BLaER1 (cell line): ENCODE measurements at regions not wholly inside any gene's neighbourhood (a gene's known extent, or its start where the extent isn't known, plus 50 kb on each side); places are given as distances from the start of the nearest gene placed in this dataset.

Source experiments
- H3K27ac ChIP-seq: shearing (Covaris generic); formaldehyde crosslinking; 2 replicates; pipeline ENCODE4 v1.8.1; 2022
- H3K27me3 ChIP-seq: shearing (Covaris generic); formaldehyde crosslinking; 2 replicates; pipeline ENCODE4 v1.8.1; 2022
- H3K36me3 ChIP-seq: shearing (Covaris generic); formaldehyde crosslinking; 2 replicates; pipeline ENCODE4 v1.8.1; 2022
- H3K4me1 ChIP-seq: shearing (Covaris generic); formaldehyde crosslinking; 2 replicates; pipeline ENCODE4 v1.8.1; 2022
- H3K4me2 ChIP-seq: shearing (Covaris generic); formaldehyde crosslinking; 2 replicates; pipeline ENCODE4 v1.8.1; 2022
- H3K4me3 ChIP-seq: shearing (Covaris generic); formaldehyde crosslinking; 2 replicates; pipeline ENCODE4 v1.8.1; 2022
- H3K9ac ChIP-seq: shearing (Covaris generic); formaldehyde crosslinking; 2 replicates; pipeline ENCODE4 v1.8.1; 2022
- H3K9me3 ChIP-seq: shearing (Covaris generic); formaldehyde crosslinking; 2 replicates; pipeline ENCODE4 v1.8.1; 2022
- H4K20me1 ChIP-seq: shearing (Covaris generic); formaldehyde crosslinking; 2 replicates; pipeline ENCODE4 v1.8.1; 2022
- Cebpa-rat ChIP-seq: shearing (Covaris generic); IDR thresholded peaks from 2 replicates; pipeline ENCODE4 v1.8.1; 2022

- Histone ChIP-seq H3K27me3 (no peaks in the 10 kb centered on the region), H3K36me3 (no peaks in the 10 kb centered on the region), H4K20me1 (no peaks in the 10 kb centered on the region), H3K9me3 (no peaks in the 10 kb centered on the region), H3K27ac (no peak overlapping the region), H3K4me2 (no peak overlapping the region), H3K4me1 (no peaks in the 10 kb centered on the region), H3K4me3 (no peak overlapping the region), H3K9ac (no peak overlapping the region)
- TF ChIP-seq Cebpa-rat, result no peak
Observed at GRCh38 chr16:80433623-80434022, 107.2 kb upstream of the DYNLRB2 start.

- H4K20me1 ChIP-seq, result no peaks in the 10 kb centered on the region
- no peak overlapping the region for H3K9ac ChIP-seq
- no peak for TF ChIP-seq Cebpa-rat
Observed at GRCh38 chr16:80427795-80428194, 113.0 kb upstream of the DYNLRB2 start.

GRCh38 chr16:80418517-80419355 lies 122.1 kb upstream of the DYNLRB2 start:
- Histone ChIP-seq H3K4me2 (no peak overlapping the region), H3K9me3 (no peaks in the 10 kb centered on the region), H3K27me3 (no peaks in the 10 kb centered on the region), H3K27ac (no peak overlapping the region), H3K4me3 (no peak overlapping the region), H4K20me1 (no peaks in the 10 kb centered on the region), H3K9ac (no peak overlapping the region), H3K4me1 (no peaks in the 10 kb centered on the region; the same call in 1 of the 2 replicates), H3K36me3 (no peaks in the 10 kb centered on the region)
- TF ChIP-seq Cebpa-rat, result no peak

More at GRCh38 chr16:80427795-80428194, 113.0 kb upstream of the DYNLRB2 start:
- H3K4me3 ChIP-seq, result no peak overlapping the region
- no peaks in the 10 kb centered on the region for H3K27me3 ChIP-seq
- H3K27ac ChIP-seq, result no peak overlapping the region
- no peaks in the 10 kb centered on the region for H3K4me1 ChIP-seq
- no peaks in the 10 kb centered on the region for H3K9me3 ChIP-seq
- no peak overlapping the region for H3K4me2 ChIP-seq
- H3K36me3 ChIP-seq, result no peaks in the 10 kb centered on the region

GRCh38 chr16:80417706-80418271 lies 123.0 kb upstream of the DYNLRB2 start:
- Histone ChIP-seq H3K27ac (no peak overlapping the region), H3K9ac (no peak overlapping the region), H3K27me3 (no peaks in the 10 kb centered on the region), H3K4me2 (no peak overlapping the region), H4K20me1 (no peaks in the 10 kb centered on the region), H3K9me3 (no peaks in the 10 kb centered on the region), H3K4me1 (no peaks in the 10 kb centered on the region; the same call in 1 of the 2 replicates), H3K4me3 (no peak overlapping the region), H3K36me3 (no peaks in the 10 kb centered on the region)
- no peak for TF ChIP-seq Cebpa-rat

- no peak overlapping the region for H3K9ac ChIP-seq
- H3K4me1 ChIP-seq, result no peaks in the 10 kb centered on the region
- no peak overlapping the region for H3K4me3 ChIP-seq
- H3K9me3 ChIP-seq, result no peaks in the 10 kb centered on the region
- H3K36me3 ChIP-seq, result no peaks in the 10 kb centered on the region
- no peaks in the 10 kb centered on the region for H4K20me1 ChIP-seq
- TF ChIP-seq Cebpa-rat, result no peak
- no peaks in the 10 kb centered on the region for H3K27me3 ChIP-seq
- no peak overlapping the region for H3K27ac ChIP-seq
- no peak overlapping the region for H3K4me2 ChIP-seq
Observed at GRCh38 chr16:80408014-80408413, 132.8 kb upstream of the DYNLRB2 start.

- Histone ChIP-seq H3K4me3 (no peak overlapping the region), H3K4me2 (no peak overlapping the region), H3K4me1 (no peaks in the 10 kb centered on the region), H3K27ac (no peak overlapping the region), H3K27me3 (no peaks in the 10 kb centered on the region), H3K36me3 (no peaks in the 10 kb centered on the region), H3K9ac (no peak overlapping the region), H3K9me3 (no peaks in the 10 kb centered on the region), H4K20me1 (no peaks in the 10 kb centered on the region)
- TF ChIP-seq Cebpa-rat, result no peak
Observed at GRCh38 chr16:80407265-80407987, 133.4 kb upstream of the DYNLRB2 start.

GRCh38 chr16:80404847-80405246 lies 135.9 kb upstream of the DYNLRB2 start:
- H3K4me1 ChIP-seq, result no peaks in the 10 kb centered on the region
- H3K27me3 ChIP-seq, result no peaks in the 10 kb centered on the region
- no peak overlapping the region for H3K4me2 ChIP-seq
- no peak overlapping the region for H3K27ac ChIP-seq
- H3K9me3 ChIP-seq, result no peaks in the 10 kb centered on the region
- TF ChIP-seq Cebpa-rat, result no peak
- H3K4me3 ChIP-seq, result no peak overlapping the region
- no peak overlapping the region for H3K9ac ChIP-seq
- no peaks in the 10 kb centered on the region for H3K36me3 ChIP-seq
- no peaks in the 10 kb centered on the region for H4K20me1 ChIP-seq

- no peak for TF ChIP-seq Cebpa-rat
- Histone ChIP-seq H3K4me2 (no peak overlapping the region), H3K9me3 (no peaks in the 10 kb centered on the region), H3K4me1 (no peaks in the 10 kb centered on the region), H3K36me3 (no peaks in the 10 kb centered on the region), H3K9ac (no peak overlapping the region), H3K4me3 (no peak overlapping the region), H3K27me3 (no peaks in the 10 kb centered on the region), H4K20me1 (no peaks in the 10 kb centered on the region), H3K27ac (no peak overlapping the region)
Observed at GRCh38 chr16:80403894-80404293, 136.9 kb upstream of the DYNLRB2 start.

- Histone ChIP-seq H3K4me2 (no peak overlapping the region), H3K9me3 (peaks cover 3% of the 10 kb centered on the region; the same call in 1 of the 2 replicates)
Observed at GRCh38 chr16:80390871-80391489, 149.8 kb upstream of the DYNLRB2 start.

More at GRCh38 chr16:80390871-80391489, 149.8 kb upstream of the DYNLRB2 start:
- H4K20me1 ChIP-seq, result no peaks in the 10 kb centered on the region
- H3K36me3 ChIP-seq, result no peaks in the 10 kb centered on the region
- no peaks in the 10 kb centered on the region for H3K27me3 ChIP-seq
- no peak for TF ChIP-seq Cebpa-rat
- no peak overlapping the region for H3K27ac ChIP-seq
- no peak overlapping the region for H3K4me3 ChIP-seq
- no peak overlapping the region for H3K9ac ChIP-seq
- H3K4me1 ChIP-seq, result no peaks in the 10 kb centered on the region
